HG02678 (cell line): ENCODE measurements at regions not wholly inside any gene's neighbourhood (a gene's known extent, or its start where the extent isn't known, plus 50 kb on each side); places are given as distances from the start of the nearest gene placed in this dataset.
"Not testable (repeated sequence)": the region's sequence is repeated elsewhere in the genome, so short reads cannot be mapped to it uniquely, and the experiment has no call there.

Experiments used
- ATAC-seq: cut with Tn5 transposase; IDR thresholded peaks from one replicate; pipeline ENCODE4 v1.9.1; 2021; ENCODE audit warnings: mild to moderate bottlenecking, moderate library complexity; ENCODE audit not compliant: unreplicated experiment

GRCh38 chr1:118578276-118578675 lies 393.2 kb upstream of the SPAG17 start:
- ATAC-seq, result no peak

GRCh38 chr1:118575060-118575459 lies 390.0 kb upstream of the SPAG17 start:
- ATAC-seq, result no peak

- no peak for ATAC-seq
Observed at GRCh38 chr1:118564961-118565703, 380.1 kb upstream of the SPAG17 start.

GRCh38 chr1:118563981-118564951 lies 379.2 kb upstream of the SPAG17 start:
- ATAC-seq, result peak; percentile 85

GRCh38 chr1:118558933-118559332 lies 373.9 kb upstream of the SPAG17 start:
- ATAC-seq, result no peak

GRCh38 chr1:118556936-118557335 lies 371.9 kb upstream of the SPAG17 start:
- no peak for ATAC-seq

- no peak for ATAC-seq
Observed at GRCh38 chr1:118555638-118556037, 370.6 kb upstream of the SPAG17 start.

- ATAC-seq, result no peak
Observed at GRCh38 chr1:118535901-118536300, 350.9 kb upstream of the SPAG17 start.

GRCh38 chr1:118511922-118512321 lies 326.9 kb upstream of the SPAG17 start:
- ATAC-seq, result not testable (repeated sequence)

GRCh38 chr1:118504867-118505266 lies 319.8 kb upstream of the SPAG17 start:
- ATAC-seq, result no peak

GRCh38 chr1:118504221-118504644 lies 319.2 kb upstream of the SPAG17 start:
- no peak for ATAC-seq

- ATAC-seq, result no peak
Observed at GRCh38 chr1:118503752-118504151, 318.7 kb upstream of the SPAG17 start.

GRCh38 chr1:118494998-118495397 lies 310.0 kb upstream of the SPAG17 start:
- no peak for ATAC-seq

GRCh38 chr1:118488787-118489186 lies 303.8 kb upstream of the SPAG17 start:
- ATAC-seq, result no peak

- no peak for ATAC-seq
Observed at GRCh38 chr1:118487932-118488331, 302.9 kb upstream of the SPAG17 start.

GRCh38 chr1:118487091-118487490 lies 302.1 kb upstream of the SPAG17 start:
- no peak for ATAC-seq

GRCh38 chr1:118486199-118486598 lies 301.2 kb upstream of the SPAG17 start:
- ATAC-seq, result no peak

GRCh38 chr1:118485757-118486156 lies 300.7 kb upstream of the SPAG17 start:
- no peak for ATAC-seq

GRCh38 chr1:118484893-118485292 lies 299.9 kb upstream of the SPAG17 start:
- ATAC-seq, result no peak

GRCh38 chr1:118483245-118484006 lies 298.4 kb upstream of the SPAG17 start:
- ATAC-seq, result no peak

GRCh38 chr1:118481126-118481525 lies 296.1 kb upstream of the SPAG17 start:
- no peak for ATAC-seq
